Occipital lobe (tissue), 1 donor: ENCODE measurements at regions not wholly inside any gene's neighbourhood (a gene's known extent, or its start where the extent isn't known, plus 50 kb on each side); places are given as distances from the start of the nearest gene placed in this dataset.

ENCODE experiments used
- DNase-seq: peaks from one replicate; lab custom pipeline; 2025; lab: John Stamatoyannopoulos, UW

GRCh38 chr3:180284331-180285110 is 247.8 kb upstream of the PEX5L start:
- DNase-seq = peak; percentile 1

- DNase-seq = no peak
These were observed 251.0 kb upstream of the PEX5L start for GRCh38 chr3:180287703-180288102.

GRCh38 chr3:180288816-180289215 is 252.1 kb upstream of the PEX5L start:
- DNase-seq = no peak

- DNase-seq = no peak
These were observed 253.6 kb upstream of the PEX5L start for GRCh38 chr3:180290300-180290699.

- DNase-seq = no peak
These were observed 257.7 kb upstream of the PEX5L start for GRCh38 chr3:180294282-180295027.

- DNase-seq = no peak
These were observed 259.1 kb upstream of the PEX5L start for GRCh38 chr3:180295811-180296210.

DNA sequence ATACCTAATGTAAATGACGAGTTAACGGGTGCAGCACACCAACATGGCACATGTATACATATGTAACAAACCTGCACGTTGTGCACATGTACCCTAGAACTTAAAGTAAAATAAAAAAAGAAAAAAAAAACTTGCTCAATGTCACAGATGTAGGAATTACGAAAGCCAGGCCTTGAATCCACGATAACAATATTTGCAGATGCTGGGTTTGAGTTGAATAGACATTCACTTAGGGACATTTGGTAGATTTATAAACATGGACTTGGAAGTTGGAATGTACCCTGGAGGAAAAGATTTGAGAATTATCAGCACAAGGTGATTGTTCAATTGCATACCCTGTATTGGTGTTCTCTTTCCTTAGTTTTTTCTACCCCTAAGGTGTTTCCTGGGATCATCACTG is 260.2 kb upstream of the PEX5L start:
- DNase-seq = no peak

DNA sequence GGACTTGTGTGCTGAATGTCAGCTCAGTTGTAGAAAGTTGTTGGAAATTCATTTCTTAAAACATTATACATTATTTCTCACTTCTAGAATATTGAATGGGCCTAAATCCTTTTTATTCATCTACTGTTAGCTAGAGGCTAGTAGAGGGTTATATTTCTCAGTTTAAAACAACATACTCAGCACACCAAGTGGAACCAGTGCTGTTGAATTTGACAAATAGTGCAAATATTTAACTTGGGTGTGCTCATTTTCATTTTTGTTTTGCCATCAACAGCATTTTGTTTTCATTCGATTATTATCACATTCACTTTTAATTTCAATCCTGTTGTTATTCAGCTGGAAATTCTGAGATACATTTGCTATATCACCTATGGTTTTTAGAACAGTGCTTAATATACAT is 269.4 kb upstream of the PEX5L start:
- DNase-seq = no peak

GRCh38 chr3:180306691-180307090 is 270.0 kb upstream of the PEX5L start:
- peak; percentile 26 for DNase-seq

- DNase-seq = no peak
These were observed 274.5 kb upstream of the PEX5L start for GRCh38 chr3:180311242-180311641.

GRCh38 chr3:180316321-180316720 is 279.6 kb upstream of the PEX5L start:
- no peak for DNase-seq

GRCh38 chr3:180319461-180319860 is 282.5 kb upstream of the TTC14 start:
- DNase-seq = no peak

DNA sequence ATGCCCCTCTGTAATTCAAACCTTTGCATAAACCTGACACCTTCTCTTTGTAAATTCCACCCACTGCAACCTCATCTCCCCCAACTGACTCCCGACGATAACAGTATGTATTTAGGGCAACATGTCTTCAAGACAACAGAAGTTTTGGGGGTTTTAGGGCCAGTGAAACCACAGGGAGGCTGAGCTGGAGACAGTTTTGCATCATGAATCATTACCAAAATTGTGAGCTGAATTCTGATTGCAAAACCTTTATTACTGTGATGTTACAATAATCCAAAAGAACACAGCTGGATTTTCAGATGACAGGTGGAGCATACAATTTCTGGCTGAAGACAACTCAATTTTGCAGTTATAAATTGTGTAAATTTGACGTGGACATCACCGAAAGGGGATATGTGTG is 281.3 kb upstream of the TTC14 start:
- DNase-seq = no peak

DNA sequence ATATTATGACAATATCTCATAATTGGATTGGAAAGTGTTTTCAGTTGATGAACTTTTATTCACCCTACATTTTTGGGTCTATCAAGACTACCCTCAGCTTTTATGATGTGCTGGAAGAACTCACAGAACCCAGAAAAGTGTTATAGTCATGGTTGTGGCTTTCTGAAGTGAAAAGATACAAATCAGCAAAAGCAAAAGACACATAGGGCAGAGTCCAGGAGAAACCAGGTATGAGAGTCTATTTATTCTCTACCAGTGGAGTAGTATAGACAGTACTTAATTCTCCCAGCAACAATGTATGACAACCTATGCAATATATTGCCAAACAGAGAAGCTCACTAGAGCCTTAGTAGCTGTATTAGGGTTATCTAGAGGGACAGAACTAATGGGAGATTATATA is 280.4 kb upstream of the TTC14 start:
- no peak for DNase-seq

DNA sequence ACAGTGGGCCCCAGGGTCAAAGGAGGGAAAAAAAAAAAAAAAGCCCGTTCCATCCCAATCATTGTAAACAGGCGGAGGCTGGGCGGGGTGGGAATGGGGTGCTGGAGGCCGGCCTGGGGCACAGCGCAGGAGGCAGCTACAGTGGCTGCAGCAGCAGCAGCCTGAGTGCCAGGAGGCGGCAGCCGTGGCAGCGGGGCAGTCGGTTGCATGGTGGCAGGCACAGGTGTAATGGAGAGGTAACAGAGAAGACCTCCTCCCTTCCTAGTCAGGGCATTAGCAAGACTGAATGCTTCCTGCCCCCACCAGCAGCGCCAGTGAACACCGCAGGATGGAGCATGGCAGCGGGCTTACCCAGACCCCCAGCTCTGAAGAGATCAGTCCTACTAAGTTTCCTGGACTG is 279.1 kb upstream of the TTC14 start:
- DNase-seq = no peak

- DNase-seq = no peak
These were observed 277.2 kb upstream of the TTC14 start for GRCh38 chr3:180324791-180325190.

DNA sequence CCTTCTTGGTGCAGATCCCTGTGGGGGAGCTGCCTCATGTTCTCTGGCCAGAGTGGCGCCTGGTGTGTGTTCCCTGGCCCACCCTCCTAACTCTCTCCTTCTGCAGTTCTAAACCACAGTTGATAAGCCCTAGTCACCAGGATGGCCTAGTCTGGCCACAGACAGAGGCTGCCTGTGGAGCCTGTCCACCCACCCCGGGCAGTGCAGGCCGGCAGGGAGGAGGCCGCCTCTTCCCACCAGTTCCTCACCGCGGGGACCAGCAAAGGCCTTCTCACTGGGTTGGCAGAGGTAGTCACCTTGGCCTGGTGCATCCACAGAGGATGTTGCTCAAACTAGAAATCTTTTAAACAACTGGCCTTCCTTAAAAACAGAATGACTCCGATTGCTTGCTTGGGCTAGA is 276.4 kb upstream of the TTC14 start:
- no peak for DNase-seq

GRCh38 chr3:180325958-180326357 is 276.0 kb upstream of the TTC14 start:
- DNase-seq = no peak

DNA sequence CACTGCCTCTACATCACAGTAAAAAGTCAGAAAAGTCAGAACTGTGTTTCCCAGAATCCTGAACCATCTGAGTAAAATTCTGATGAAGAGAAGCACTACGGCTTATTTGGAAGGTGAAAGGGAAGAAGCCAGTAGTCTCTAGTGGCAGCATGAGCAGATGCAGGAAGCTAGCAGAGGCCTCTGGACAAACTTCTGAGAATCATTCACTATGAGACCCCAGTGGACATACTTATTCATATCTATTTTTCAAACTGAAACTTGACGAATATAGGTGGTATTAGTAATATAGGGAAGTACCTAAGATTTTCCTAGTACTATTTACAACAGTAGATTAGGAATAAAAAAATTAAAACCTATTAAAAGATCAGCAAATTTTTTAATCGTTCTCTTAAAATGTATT is 272.8 kb upstream of the TTC14 start:
- DNase-seq = no peak

DNA sequence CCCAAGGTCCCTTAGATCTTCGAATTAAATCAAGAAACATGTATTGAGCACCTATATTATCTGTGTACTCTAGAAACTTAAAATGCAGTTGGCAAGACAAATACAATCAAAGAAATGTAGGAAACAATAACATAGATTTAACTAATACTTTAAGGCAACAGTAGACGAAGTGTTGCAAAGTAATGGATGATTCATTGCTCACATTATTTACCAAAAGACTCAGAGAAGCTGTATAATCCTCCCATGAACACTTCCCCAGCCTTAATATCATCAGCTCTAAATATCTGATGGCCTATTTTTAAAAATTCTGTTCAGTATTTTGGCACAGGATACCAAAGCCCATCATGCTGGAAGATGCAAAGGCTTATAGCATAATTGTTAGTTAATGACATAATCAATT is 272.1 kb upstream of the TTC14 start:
- no peak for DNase-seq

DNA sequence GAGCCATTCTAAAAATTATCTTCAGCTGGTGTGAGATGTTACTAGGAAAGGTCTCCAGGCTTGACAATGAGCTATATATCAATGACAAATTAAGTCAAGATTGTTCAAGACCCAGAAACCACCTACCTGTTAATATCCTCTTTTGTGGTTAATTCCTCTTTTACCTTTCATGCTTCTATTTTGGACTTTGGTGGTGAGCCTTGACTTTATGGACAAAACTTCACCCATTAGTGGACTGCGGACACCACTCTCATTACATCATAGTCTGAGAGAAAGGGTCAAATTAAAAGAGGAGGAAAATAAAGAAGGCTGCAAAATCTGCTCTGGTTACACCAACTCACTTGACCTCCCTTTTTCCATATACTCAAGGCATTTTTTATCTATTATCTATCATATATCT is 271.5 kb upstream of the TTC14 start:
- DNase-seq = no peak

GRCh38 chr3:180332608-180333007 is 269.4 kb upstream of the TTC14 start:
- DNase-seq = no peak

DNA sequence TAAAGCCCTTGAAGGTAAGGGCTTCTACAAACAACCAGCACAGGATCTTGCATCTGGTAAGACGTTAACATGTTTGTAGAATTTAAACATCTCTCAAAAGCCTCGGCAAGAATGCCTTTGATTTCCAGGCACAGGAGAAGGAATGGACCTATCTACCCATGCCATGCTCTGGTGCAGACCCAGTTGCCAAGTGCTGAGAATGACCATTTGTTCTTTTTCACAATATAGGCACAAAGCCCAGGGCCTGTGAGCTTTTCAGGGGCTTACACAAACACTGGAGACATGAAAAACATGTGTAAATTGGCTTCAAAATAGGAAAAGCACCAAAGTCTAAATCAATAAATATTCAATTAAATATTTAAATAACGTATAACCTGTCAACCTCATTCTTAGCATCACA is 266.9 kb upstream of the TTC14 start:
- DNase-seq = peak; percentile 3
